Osteoblast (primary cell): ENCODE measurements at regions not wholly inside any gene's neighbourhood (a gene's known extent, or its start where the extent isn't known, plus 50 kb on each side); places are given as distances from the start of the nearest gene placed in this dataset.
"Not testable (repeated sequence)": the region's sequence is repeated elsewhere in the genome, so short reads cannot be mapped to it uniquely, and the experiment has no call there.

Source experiments
- DNase-seq: peaks from one replicate; pipeline ENCODE4 v3.0.0; 2011; ENCODE audit warnings: low spot score, mixed read lengths; ENCODE audit not compliant: insufficient read length; ENCODE audit errors: missing footprints
- H2AFZ ChIP-seq: 2 replicates; pipeline ENCODE4 v1.6.0; 2011; ENCODE audit warnings: mild to moderate bottlenecking, low read length
- H3K27ac ChIP-seq: 2 replicates; pipeline ENCODE4 v1.5.1; 2011; ENCODE audit warnings: mild to moderate bottlenecking, low read depth, low read length, moderate library complexity
- H3K27me3 ChIP-seq: 2 replicates; pipeline ENCODE4 v1.6.0; 2012; ENCODE audit warnings: mild to moderate bottlenecking, control low read depth, inconsistent platforms, low read length, moderate library complexity; ENCODE audit not compliant: insufficient read depth
- H3K36me3 ChIP-seq: 2 replicates; pipeline ENCODE4 v1.5.1; 2011; ENCODE audit warnings: mild to moderate bottlenecking, low read length, control low read depth, moderate library complexity; ENCODE audit not compliant: insufficient read depth
- H3K4me1 ChIP-seq: 2 replicates; pipeline ENCODE4 v1.5.1; 2011; ENCODE audit warnings: mild to moderate bottlenecking, low read length, control low read depth, moderate library complexity; ENCODE audit not compliant: insufficient read depth
- H3K4me2 ChIP-seq: 2 replicates; pipeline ENCODE4 v1.6.0; 2011; ENCODE audit warnings: mild to moderate bottlenecking, low read length; ENCODE audit not compliant: insufficient read depth
- H3K4me3 ChIP-seq: fragments of 200-600 bp; sonication (generic); 3 replicates; pipeline ENCODE4 v1.5.1; 2012; ENCODE audit warnings: mild to moderate bottlenecking, low read length, inconsistent platforms; ENCODE audit not compliant: insufficient read depth
- H3K79me2 ChIP-seq: 2 replicates; pipeline ENCODE4 v1.6.0; 2012; ENCODE audit warnings: mild to moderate bottlenecking, low read length, control low read depth, inconsistent platforms; ENCODE audit not compliant: insufficient read depth
- H3K9me3 ChIP-seq: 2 replicates; pipeline ENCODE4 v1.5.1; 2011; ENCODE audit warnings: low read depth, low read length, control low read depth
- H4K20me1 ChIP-seq: 2 replicates; pipeline ENCODE4 v1.6.0; 2012; ENCODE audit warnings: mild to moderate bottlenecking, low read length, control low read depth; ENCODE audit not compliant: insufficient read depth
- CTCF ChIP-seq: IDR thresholded peaks from 2 replicates; pipeline ENCODE4 v1.5.1; 2011; ENCODE audit warnings: mild to moderate bottlenecking, low read depth, low read length, moderate library complexity; ENCODE audit errors: extremely low read depth

GRCh38 chr13:61215601-61216000 is 200.0 kb downstream of the PCDH20 start:
- no peaks in the 10 kb centered on the region for H4K20me1 ChIP-seq
- no peak overlapping the region for H3K27ac ChIP-seq
- H3K4me3 ChIP-seq: no peak overlapping the region
- DNase-seq: no peak
- no peak overlapping the region for H2AFZ ChIP-seq
- H3K4me2 ChIP-seq: no peak overlapping the region
- TF ChIP-seq CTCF: no peak
- H3K9me3 ChIP-seq: no peaks in the 10 kb centered on the region
- no peaks in the 10 kb centered on the region for H3K36me3 ChIP-seq
- H3K79me2 ChIP-seq: no peaks in the 10 kb centered on the region
- H3K4me1 ChIP-seq: no peaks in the 10 kb centered on the region
- H3K27me3 ChIP-seq: no peaks in the 10 kb centered on the region

- Histone ChIP-seq H3K9me3 (no peaks in the 10 kb centered on the region), H4K20me1 (no peaks in the 10 kb centered on the region)
- no peak for TF ChIP-seq CTCF
Observed at GRCh38 chr13:61215116-61215515, 200.5 kb downstream of the PCDH20 start.

GRCh38 chr13:61214551-61214950 is 201.1 kb downstream of the PCDH20 start:
- Histone ChIP-seq H3K36me3 (no peaks in the 10 kb centered on the region), H2AFZ (no peak overlapping the region), H3K4me2 (no peak overlapping the region), H3K4me3 (no peak overlapping the region), H3K4me1 (no peaks in the 10 kb centered on the region), H3K9me3 (no peaks in the 10 kb centered on the region), H3K27ac (no peak overlapping the region), H3K27me3 (no peaks in the 10 kb centered on the region), H4K20me1 (no peaks in the 10 kb centered on the region), H3K79me2 (no peaks in the 10 kb centered on the region)
- no peak for TF ChIP-seq CTCF
- DNase-seq: no peak

More at GRCh38 chr13:61215116-61215515, 200.5 kb downstream of the PCDH20 start:
- no peak overlapping the region for H3K4me2 ChIP-seq
- H3K27me3 ChIP-seq: no peaks in the 10 kb centered on the region
- H3K79me2 ChIP-seq: no peaks in the 10 kb centered on the region
- no peaks in the 10 kb centered on the region for H3K36me3 ChIP-seq
- no peak for DNase-seq
- no peaks in the 10 kb centered on the region for H3K4me1 ChIP-seq
- no peak overlapping the region for H3K27ac ChIP-seq
- H3K4me3 ChIP-seq: no peak overlapping the region
- H2AFZ ChIP-seq: no peak overlapping the region

GRCh38 chr13:61205898-61206297 is 209.8 kb downstream of the PCDH20 start:
- not testable (repeated sequence) for H3K4me2 ChIP-seq, H3K4me1 ChIP-seq, H3K36me3 ChIP-seq, DNase-seq, H3K9me3 ChIP-seq, H3K79me2 ChIP-seq, H2AFZ ChIP-seq, H4K20me1 ChIP-seq, H3K27ac ChIP-seq, H3K27me3 ChIP-seq, H3K4me3 ChIP-seq
